CD4-positive, alpha-beta T cell treated with Interleukin-6 for 4 hours (primary cell): ENCODE measurements at regions not wholly inside any gene's neighbourhood (a gene's known extent, or its start where the extent isn't known, plus 50 kb on each side); places are given as distances from the start of the nearest gene placed in this dataset.
"Not testable (repeated sequence)": the region's sequence is repeated elsewhere in the genome, so short reads cannot be mapped to it uniquely, and the experiment has no call there.

Source experiments
- DNase-seq: peaks from one replicate; pipeline ENCODE4 v3.0.0-alpha.2; 2020; ENCODE audit warnings: mixed read lengths

DNA sequence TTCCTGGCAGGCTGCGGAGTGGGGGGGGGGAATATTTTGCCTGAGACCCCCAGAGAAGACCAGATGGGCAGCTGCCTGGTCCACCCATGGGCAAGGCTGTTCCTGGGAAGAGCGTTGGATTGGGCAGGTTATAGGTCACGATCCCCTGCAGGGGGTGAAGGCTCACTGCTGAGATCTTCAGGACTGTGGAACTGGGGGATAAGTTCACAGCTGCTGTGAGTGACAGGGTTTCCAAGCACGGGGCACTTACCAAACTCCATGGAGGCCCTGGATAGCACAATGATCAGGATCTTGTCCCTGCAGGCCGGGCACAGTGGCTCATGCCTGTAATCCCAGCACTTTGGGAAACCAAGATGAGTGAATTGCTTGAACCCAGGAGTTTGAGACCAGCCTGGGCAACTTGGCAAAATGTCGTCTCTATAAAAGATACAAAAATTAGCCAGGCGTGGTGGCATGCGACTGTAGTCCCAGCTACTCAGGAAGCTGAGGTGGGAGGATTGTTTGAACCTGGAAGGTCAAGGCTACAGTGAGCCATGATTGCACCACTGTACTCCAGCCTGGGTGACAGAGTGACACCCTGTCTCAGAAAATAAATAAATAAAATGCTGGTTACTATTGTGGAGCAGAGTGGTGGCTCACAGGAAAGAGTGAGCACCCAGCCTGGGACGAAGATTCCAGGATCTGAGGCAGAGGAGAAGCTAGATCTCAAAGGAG is 68.0 kb upstream of the HELT start:
- no peak for DNase-seq

DNA sequence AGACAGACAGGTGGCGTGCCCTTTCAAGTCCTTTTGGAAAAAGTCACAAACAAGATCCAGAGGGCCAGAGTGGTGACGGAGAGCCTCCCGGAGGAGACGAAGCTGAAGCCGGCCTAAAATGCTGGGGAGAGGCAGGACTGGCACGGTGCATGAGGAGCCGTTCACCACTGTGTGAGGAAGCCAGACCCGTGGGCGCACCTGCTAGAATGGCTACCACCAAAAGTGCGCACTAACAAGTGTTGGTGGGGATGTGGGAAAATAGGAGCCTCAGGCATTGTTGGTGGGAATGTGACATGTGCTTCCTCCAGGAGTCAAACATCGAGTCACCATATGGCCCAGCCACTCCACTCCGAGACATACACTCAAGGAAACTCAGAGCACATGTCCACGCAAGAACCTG is 67.4 kb upstream of the HELT start:
- DNase-seq, result no peak

DNA sequence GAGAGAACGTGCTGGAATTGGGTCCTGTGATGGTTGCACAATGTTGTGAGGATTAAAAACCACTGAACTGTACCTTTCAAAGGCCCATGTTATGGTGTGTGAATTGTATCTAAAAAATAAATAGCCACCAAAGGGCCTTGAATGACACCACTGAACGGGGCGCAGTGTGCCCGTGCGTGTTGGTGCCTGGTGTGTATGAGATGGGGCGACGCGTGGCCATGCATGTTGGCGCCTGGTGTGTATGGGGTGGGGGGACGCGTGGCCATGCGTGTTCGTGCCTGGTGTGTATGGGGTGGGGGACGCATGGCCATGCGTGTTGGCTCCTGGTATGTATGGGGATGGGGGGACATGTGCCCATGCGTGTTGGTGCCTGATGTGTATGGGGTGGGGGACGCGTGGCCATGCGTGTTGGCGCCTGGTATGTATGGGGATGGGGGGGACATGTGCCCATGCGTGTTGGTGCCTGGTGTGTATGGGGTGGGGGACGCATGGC is 66.6 kb upstream of the HELT start:
- no peak for DNase-seq

DNA sequence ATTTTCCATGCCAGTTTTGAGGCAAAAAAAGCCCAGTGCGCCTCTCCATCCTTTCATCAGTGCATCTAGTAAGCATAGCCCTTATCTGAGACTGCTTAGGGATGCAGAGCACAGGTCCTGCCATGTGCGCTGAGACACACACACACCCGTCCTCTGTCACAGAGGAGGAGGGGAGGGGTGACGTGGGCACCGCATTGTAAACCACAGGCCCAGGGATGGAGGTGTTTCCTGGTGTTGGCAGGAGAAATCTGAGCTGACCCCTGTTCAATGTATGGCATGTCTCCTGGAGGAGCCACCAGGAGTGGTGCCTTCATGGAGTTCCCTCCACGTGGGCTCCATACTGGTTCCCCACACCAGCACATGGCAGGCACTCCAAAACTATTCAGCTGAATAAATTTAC is 65.8 kb upstream of the HELT start:
- no peak for DNase-seq

DNA sequence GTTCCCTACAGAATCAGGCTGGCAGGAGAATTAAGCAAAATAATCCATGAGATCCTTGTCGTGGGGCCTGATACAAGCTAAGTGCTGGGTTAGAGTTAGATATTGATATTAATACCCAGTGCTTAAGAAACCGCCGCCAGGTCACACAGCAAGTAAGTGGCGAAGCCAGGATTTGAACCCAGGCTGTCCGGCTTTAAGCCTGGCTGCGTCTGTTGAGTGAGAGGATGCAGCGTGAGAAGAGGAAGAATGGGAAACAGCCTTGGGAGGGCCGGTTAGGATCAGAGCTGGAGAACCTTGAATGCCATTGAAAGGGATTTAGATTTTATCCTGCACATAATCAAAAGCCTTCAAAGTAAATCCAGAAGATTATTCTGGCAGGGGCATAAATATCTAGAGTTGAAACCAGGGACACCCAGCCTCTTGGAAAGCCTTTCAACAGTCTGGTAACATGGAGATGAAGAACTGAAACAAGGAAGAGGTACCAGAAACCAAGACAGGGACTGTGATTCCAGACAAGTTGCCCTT is 64.8 kb upstream of the HELT start:
- no peak for DNase-seq

DNA sequence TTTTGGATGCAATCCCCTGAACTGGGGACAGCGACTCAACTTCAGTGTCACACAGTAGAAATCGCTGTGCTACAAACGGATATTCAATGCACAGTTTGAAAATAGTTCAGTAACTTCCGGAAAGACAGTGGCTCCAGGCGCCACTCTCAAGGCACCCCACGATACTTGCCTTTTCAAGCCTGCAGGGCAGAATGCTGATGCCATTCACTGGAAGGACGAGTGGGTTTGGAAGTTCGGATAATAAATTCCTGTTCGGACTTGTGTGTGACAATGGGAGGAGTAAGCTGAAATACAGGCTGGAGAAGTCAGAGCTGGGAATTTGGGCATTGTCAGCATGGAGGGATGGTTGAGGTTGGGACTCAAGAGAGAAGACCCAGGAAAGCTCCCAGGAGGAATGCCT is 64.3 kb upstream of the HELT start:
- no peak for DNase-seq

DNA sequence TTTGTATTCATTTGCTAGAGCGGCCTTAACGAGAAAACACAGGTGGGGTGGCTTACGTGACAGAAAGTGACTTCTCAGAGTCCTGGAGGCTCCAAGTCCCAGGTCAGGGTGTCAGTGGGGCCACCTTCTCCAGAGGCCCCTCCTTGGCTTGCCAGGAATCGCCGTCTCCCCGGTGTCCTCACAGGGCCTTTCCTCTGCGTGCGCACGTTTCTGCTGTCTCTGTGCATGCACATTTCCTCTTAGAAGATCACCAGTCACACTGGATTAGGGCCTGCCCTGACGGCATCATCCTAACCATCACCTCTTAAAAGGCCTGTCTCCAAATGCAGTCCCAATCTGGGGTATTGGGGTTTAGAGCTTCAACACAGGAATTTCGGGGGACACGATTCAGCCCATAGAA is 63.8 kb upstream of the HELT start:
- no peak for DNase-seq

DNA sequence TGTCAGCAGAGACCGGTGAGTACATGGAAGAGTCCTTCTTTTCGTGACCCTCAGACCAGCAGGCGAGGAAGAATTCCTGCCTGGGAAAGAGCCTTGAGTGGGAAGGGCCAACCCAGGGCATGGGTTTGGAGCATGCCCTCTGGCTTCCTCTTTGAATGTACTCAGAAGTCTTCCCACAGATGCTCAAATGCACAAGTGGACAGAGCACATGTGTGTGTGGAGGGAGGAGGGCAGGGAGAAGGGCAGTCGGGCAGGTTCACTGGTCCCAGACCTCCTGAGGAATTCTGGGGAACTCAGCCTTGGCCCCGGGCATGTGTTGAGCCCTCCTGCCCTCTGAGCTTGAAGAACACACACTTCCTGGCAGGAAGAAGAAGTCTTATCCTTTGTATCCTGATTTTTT is 63.2 kb upstream of the HELT start:
- DNase-seq, result no peak

DNA sequence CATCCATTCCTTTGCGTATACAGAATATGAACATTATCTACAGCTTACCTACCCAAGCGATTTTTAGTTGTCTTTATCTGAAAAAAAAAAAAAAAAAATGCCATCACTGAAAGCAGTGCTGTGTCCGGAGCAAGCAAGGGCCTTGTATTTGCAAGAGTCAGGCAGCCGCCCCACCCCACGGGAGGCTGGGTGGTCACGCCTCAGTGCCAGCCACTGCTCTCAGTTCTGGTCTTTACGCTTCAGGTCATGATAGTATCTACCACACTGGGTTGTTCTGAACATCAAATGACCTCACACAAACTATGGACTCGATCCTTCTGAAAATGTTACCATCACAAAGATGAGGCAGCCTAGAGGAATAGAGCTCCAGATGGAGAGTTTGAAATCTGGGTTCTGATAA is 62.7 kb upstream of the HELT start:
- no peak for DNase-seq

DNA sequence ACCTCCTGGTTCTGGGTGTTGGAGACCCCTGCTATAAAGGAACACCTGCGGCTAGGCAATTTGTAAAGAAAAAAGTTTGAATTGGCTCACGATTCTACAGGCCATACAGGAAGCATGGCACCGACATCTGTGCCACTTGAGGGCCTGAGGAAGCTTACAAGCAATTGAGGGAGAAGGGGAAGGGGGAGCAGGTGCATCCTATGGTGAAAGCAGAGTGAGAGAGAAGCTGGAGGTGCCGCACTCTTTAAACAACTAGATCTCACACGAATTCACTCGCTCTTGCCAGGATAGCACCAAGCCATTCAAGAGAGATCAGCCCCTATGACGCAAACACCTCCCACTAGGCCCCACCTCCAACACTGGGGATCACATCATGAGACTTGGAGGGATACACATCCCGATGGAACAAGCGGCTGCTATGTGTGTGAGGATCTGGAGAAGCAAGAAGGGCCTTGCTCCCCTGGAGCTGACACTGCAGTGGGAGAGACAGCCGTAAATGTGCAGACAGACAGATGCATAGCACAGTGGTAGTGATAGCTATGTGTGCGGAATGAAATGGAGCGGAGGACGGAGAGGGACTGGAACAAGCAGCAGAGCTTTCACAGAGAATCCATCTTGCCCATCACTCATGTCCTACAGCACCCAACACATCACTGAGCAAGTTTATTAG is 60.7 kb upstream of the HELT start:
- DNase-seq, result no peak

DNA sequence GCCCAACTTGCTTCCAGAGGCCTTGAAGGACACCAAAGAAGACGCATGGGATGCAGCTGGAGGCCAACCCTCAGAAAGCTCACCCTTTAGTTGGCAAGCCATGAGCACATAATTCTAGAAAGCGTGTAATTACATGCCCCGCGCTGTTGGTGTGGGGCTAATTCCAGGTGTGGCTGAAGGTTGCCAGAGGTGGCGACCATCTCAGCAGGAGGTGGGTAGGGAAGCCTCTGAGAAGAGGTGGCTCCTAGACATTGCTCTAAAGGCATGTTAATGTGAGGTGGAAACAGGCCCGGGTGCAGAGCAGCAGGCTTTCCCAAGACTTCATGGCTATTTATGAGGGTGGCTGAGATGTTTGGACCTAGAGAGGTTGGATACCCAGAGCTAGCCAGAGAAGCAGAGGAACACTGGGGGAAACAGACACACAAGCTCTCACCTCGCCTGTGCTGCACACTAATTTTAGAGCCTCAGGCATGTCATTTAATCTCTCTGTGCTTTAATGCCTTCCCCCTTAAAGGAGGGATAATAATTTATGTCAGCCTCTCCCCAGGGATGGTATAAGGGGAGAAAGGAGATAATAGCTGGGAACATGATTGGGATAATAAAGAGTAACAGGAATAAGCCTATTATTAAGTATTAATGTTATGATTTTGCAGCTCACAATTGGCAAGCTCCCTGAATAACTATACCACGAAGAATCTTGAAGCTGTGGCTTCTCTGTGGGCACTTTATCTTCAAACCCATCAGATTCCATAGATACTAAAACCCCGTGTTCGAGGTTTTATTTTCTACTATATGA is 60.0 kb upstream of the HELT start:
- DNase-seq, result no peak

DNA sequence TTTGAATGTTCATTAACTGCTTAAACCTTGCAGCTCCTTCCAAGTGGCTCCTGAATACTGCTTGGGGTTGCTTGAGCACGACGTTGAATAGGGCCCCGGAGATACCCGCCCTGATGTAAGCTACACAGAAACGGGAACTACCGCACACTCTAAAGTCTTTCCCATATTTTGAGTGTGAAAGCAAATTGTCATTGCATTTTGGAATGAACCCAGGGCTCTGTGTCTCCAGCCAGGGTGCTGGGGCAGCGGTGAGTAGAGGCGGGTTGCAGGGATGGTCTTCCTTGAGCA is 59.4 kb upstream of the HELT start:
- no peak for DNase-seq

DNA sequence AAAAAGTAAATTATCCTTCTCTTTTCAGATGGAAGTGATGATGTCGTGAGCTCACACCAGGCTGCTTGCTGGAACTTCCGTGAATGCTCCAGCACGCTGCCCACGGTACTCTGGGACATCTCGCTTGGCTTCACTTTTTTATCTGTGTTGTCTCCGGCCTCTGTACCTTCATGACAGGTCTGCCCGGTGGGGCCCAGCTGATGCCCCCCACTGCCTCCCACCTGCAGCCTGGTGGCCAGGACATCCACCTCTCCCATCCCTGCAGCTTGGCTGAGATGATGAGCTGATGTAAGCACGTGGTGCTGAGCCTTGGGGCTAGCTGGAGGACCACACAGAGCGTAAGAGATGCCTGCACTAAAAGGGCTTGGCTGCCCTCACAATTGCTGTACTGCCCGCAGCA is 59.0 kb upstream of the HELT start:
- no peak for DNase-seq

DNA sequence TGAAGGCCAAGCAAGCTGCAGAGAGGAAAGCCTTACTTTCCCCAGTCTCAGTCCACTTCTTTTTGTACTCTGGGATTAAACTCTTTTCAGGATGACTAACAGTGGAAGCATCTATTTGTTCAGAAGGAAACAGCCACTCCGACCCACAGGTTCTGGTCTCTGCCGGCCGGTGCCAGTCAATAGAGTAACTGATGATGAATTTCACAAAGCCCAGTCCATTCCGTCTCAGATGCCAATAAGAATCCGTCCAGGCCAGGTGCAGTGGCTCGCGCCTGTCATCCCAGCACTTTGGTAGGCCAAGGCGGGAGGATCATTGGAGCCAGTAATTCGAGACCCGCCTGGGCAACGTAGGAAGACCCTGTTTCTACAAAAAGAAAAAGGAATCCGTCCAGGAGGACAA is 58.5 kb upstream of the HELT start:
- no peak for DNase-seq

DNA sequence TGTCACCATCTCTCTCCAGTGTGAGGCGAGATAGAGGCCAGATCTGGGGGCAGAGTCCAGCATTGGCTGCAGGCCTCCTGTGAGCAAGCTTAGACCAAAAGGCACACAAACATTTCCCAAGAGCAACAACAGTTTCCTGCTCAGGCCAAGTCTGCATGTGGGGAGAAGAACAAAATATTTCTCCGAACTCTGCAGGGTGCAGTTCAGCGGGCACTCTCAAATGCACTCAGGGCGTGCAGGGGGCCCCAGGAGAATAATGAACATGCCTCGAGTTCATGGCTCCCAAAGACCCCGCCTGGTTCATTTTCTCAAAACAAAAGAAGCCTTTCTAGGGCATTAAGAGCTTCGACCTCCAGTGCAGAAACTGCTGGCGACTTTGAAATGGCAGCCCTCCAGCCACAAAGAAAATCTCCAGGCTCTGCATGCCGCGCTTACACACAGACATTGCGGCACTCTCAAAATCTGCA is 57.8 kb upstream of the HELT start:
- no peak for DNase-seq

DNA sequence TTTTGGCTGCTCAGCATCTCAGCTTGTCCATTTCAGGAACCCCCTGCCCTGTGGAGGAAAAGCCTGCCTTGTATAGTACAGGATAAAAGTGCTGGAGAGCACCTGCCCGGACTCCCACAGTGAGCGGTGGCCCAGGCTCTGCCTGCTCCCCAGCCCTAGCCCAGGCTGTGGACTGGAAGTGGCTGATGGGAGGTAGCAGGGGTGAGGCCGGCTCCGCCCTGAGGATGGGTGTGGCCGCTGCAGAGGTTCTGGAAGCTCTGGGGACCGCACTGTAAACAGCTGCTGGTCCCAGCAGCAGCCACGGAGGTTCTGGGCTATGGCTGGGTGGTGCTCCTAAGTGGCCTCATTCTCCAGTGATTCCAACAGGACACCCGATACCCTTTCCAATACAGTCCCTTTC is 56.6 kb upstream of the HELT start:
- no peak for DNase-seq

DNA sequence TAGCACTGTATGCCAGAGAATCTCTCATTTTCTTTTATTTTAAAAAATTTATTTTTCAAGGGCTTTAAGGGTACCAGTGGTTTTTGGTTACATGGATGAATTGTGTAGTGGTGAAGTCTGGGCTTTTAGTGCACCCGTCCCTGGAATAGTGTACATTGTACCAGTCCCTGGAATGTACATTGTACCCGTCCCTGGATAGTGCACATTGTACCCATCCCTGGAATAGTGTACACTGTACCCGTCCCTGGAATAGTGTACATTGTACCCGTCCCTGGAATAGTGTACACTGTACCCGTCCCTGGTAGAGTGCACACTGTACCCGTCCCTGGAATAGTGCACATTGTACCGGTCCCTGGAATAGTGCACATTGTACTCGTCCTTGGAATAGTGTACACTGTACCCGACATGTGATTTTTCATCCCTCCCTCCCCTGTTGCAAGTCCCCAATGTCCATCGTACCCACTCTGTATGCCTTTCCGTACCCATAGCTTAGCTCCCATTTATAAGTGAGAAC is 56.1 kb upstream of the HELT start:
- no peak for DNase-seq

DNA sequence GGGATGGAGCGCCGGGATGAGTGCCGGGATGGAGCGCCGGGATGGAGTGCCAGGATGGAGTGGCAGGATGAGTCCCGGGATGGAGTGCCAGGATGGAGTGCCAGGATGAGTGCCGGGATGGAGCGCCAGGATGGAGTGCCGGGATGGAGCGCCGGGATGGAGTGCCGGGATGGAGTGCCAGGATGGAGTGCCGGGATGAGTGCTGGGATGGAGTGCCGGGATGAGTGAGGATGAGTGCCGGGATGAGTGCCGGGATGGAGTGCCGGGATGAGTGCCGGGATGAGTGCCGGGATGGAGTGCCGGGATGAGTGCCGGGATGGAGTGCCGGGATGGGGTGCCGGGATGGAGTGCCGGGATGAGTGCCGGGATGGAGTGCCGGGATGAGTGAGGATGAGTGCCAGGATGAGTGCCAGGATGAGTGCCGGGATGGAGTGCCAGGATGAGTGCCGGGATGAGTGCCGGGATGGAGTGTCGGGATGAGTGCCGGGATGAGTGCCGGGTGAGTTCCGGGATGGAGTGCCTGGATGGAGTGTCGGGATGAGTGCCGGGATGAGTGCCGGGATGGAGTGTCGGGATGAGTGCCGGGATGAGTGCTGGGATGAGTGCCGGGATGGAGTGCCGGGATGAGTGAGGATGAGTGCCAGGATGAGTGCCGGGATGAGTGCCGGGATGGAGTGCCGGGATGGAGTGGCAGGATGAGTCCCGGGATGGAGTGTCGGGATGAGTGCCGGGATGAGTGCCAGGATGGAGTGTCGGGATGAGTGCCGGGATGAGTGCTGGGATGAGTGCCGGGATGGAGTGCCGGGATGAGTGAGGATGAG is 52.9 kb upstream of the HELT start:
- not testable (repeated sequence) for DNase-seq

DNA sequence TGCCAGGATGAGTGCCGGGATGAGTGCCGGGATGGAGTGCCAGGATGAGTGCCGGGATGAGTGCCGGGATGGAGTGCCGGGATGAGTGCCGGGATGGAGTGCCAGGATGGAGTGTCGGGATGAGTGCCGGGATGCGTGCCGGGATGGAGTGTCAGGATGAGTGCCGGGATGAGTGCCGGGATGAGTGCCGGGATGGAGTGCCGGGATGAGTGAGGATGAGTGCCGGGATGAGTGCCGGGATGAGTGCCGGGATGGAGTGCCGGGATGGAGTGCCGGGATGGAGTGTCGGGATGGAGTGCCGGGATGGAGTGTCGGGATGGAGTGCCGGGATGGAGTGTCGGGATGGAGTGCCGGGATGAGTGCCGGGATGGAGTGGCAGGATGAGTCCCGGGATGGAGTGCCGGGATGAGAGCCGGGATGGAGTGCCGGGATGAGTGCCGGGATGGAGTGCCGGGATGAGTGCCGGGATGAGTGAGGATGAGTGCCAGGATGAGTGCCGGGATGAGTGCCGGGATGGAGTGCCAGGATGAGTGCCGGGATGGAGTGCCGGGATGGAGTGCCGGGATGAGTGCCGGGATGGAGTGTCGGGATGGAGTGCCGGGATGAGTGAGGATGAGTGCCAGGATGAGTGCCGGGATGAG is 52.1 kb upstream of the HELT start:
- not testable (repeated sequence) for DNase-seq

DNA sequence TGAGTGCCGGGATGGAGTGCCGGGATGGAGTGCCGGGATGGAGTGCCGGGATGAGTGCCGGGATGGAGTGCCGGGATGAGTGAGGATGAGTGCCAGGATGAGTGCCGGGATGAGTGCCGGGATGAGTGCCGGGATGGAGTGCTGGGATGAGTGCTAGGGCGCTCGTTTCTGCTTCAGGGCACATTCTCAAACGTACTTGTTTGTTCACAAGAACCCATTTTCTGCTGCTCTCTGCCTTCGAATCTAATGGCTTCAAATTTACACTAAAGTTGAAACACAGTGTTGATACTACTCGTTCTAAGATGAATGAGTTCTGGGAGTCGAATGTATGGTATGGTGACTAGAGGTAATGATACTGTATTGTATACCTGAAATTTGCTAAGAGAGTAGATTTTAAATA is 50.6 kb upstream of the HELT start:
- not testable (repeated sequence) for DNase-seq

DNA sequence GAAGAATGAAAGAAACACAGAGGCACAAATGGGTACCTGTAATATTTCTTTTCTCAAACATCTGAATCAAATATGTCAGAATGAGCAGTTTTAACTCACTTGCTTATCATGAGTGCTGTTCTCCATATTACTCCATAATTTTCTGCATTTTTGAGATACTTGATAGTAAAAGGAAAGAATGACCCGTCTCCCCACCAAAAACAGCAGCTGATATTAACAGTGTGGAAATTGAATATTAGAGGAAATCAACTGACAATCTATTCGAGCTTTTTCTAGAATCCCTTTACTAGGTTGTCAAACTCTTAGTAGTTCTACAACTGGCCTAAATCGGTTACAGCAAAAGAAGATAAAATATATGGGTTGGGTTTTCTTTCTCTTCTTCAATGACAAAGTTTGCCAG is 49.9 kb upstream of the HELT start:
- DNase-seq, result no peak
